ENCODE measurements at regions not wholly inside any gene's neighbourhood (a gene's known extent, or its start where the extent isn't known, plus 50 kb on each side); places are given as distances from the start of the nearest gene placed in this dataset.

- TF ChIP-seq CHD1 (IDR thresholded peaks at IDR 0.05; ENCODE audit: low read depth, low read length) (no peak), RNF2 (IDR thresholded peaks at IDR 0.05; ENCODE audit: borderline replicate concordance, low read depth, low read length, missing control alignments, poor library complexity, severe bottlenecking) (no peak), SUZ12 (IDR thresholded peaks at IDR 0.05; ENCODE audit: low read length) (no peak)
These were observed 122.3 kb upstream of the DDX18 start (continued) for GRCh38 chr2:117692001-117692763.
